ENCODE measurements at regions not wholly inside any gene's neighbourhood (a gene's known extent, or its start where the extent isn't known, plus 50 kb on each side); places are given as distances from the start of the nearest gene placed in this dataset.

DNA sequence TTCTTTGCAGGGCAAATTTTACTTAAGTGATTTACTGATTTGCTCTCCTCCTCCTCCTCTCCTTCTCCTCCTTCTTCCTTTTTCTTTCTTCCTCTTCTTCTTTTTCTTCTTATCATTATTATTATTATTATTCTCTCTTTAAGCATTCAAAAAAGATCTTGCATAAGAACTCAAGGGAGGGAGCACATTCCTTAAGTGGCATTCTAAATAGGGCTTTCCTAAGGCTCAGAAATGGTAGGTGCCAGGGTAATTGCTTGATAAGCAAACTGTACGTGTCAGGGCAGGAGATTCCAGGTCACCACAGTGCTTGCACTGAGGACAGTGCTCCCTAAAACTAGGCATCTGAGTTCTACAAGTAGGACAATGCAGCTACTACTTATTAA, 92.4 kb downstream of the SPTSSA start:
- no peak overlapping the region for H3K4me3 ChIP-seq (ENCODE audit: low read depth, low read length)
- TF ChIP-seq, protein P1, sequence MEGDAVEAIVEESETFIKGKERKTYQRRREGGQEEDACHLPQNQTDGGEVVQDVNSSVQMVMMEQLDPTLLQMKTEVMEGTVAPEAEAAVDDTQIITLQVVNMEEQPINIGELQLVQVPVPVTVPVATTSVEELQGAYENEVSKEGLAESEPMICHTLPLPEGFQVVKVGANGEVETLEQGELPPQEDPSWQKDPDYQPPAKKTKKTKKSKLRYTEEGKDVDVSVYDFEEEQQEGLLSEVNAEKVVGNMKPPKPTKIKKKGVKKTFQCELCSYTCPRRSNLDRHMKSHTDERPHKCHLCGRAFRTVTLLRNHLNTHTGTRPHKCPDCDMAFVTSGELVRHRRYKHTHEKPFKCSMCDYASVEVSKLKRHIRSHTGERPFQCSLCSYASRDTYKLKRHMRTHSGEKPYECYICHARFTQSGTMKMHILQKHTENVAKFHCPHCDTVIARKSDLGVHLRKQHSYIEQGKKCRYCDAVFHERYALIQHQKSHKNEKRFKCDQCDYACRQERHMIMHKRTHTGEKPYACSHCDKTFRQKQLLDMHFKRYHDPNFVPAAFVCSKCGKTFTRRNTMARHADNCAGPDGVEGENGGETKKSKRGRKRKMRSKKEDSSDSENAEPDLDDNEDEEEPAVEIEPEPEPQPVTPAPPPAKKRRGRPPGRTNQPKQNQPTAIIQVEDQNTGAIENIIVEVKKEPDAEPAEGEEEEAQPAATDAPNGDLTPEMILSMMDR (IDR thresholded peaks at IDR 0.05; ENCODE audit: low read depth, low read length, missing control alignments), result no peak
- DNase-seq (ENCODE audit: low read depth), result no peak

DNA sequence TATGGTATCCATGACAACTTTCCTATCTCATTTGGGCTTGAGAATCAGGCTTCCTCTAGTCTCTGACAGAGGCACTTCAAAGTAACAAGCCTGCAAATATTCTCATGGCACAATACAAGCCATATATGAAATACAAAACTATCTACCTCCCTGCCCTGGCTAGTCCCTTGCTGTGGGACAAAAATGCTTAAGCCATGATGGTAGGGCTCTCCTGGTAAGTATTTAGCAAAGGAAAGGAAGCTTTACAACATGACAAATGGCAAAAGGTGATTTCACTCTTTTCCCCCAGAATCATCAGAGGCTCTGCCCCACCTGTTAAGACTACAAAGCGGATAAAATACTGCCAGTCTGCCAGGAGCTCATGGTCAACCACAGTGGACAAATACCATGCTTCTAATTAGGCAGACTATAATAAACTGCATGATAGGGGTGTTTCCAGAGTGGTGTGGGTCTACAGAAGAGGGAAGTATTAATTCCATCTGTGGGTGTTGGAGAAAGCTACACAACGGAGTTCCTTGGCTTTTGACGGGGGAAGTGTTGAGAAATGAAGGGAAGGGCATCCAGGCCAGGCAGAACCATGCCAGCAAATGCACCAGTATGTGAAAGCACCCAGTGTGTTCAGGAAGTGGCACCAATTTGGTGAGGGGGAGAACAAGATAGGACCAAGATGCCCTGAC, 92.9 kb downstream of the SPTSSA start:
- TF ChIP-seq, protein P1 (IDR thresholded peaks at IDR 0.05; ENCODE audit: low read depth, low read length, missing control alignments), result no peak
- no peak overlapping the region for H3K4me3 ChIP-seq (ENCODE audit: low read depth, low read length)
- no peak for DNase-seq (ENCODE audit: low read depth)

DNA sequence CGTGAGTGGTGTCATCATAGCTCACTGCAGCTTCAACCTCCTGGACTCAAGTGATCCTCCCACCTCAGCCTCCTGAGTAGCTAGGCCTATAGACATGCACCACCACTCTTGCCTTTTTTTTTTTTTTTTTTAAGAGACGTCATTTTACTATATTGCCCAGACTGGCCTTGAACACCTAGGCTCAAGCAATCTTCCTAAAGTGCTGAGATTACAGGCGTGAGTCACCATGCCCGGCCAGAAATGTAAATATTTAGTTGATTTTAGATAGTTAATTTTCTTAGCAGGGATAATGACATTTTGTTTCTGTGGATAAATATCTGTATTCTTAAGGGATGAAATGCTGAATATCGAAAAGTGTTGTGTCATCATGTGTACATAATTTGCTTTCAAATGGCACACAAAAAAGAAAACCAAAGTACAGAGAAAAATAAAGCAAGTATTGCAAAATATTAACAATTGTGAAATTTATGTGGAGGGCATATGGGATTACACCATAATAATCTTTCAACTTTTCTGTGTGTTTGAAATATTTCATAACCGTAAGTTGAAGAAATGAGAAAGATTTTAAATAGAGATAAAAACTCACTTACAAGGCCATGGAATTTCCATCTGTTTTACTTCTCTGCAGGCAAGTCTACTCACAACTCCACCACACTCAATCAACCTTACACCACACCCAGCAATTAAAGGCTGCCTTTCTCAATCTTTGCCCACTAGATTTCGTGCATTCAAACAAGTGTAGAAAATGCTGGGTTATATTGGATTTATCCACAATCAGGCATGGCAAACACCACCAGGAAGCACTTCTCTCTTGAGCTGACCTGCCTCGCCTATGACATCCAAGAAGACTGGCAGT, 93.7 kb downstream of the SPTSSA start:
- DNase-seq (ENCODE audit: low read depth), result no peak
- TF ChIP-seq, protein P1 (IDR thresholded peaks at IDR 0.05; ENCODE audit: low read depth, low read length, missing control alignments), result no peak
- no peak overlapping the region for H3K4me3 ChIP-seq (ENCODE audit: low read depth, low read length)

DNA sequence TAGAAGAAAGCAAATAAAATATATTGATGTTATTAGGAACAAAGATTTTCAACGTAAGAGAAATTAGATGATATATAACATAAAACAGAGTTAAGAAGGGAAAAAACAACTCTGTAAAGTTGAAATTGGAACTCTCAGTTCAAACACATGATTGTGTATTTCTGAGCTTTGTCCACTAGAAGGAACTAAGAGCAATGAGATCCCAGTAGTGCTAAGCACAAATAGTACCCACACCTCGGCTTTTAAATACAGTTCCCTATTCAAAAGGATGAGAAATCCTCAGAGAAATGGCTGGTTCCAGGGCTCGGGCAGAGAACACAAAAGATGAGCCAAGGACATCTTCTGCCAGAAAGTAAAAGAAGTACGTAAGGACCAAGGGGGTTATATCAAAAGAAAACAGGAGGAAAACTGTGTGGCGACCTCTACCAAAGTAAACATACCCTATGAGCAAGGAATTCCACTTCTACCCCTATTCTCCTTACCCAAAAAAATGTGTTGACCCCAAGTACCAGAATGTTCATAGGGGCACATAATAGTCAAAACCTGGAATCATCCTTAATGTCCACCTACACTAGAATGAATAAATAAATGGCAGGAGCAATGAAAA, 96.6 kb downstream of the SPTSSA start:
- no peak for DNase-seq (ENCODE audit: low read depth)
- no peak overlapping the region for H3K4me3 ChIP-seq (ENCODE audit: low read depth, low read length)
- TF ChIP-seq, protein P1 (IDR thresholded peaks at IDR 0.05; ENCODE audit: low read depth, low read length, missing control alignments), result no peak

DNA sequence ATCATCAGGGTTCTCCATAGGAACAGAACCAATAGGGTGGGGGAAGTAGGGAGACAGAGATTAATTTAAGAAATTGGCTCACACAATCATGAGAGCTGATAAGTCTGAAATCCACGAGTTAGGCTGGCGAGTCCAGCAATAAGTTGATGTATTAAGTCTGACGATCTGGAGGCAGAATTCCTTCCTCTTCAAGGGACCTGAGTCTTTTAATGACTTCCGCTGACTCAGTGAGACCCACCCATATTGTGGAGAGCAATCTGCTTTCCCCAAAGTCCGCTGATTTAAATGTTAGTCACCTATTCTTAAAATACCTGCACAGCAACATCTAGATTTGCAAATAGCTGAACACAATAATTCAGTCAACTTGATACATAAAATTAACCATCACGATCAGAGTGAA, 97.8 kb downstream of the SPTSSA start:
- TF ChIP-seq, protein P1 (IDR thresholded peaks at IDR 0.05; ENCODE audit: low read depth, low read length, missing control alignments), result no peak
- DNase-seq (ENCODE audit: low read depth), result no peak

DNA sequence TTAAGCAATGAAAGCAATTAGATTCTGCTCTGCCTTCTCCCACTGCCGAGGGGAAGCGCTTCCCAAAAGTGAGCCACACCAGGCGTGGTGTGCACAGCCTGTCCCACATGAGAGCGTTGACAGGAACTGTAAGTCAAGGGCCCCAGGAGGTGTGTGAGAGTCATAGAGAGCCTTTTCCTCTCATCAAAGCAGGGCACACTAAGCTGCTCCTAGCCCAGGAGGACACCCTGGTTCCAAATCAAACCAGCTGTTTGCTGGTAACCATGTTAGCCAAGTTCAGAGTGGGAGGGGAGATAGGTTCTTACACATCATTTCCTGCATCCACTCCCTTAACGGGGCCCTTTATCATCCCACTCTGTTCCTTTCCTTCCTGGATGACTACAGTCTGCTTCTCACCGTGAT, 98.3 kb downstream of the SPTSSA start:
- TF ChIP-seq, protein P1 (IDR thresholded peaks at IDR 0.05; ENCODE audit: low read depth, low read length, missing control alignments), result no peak
- no peak overlapping the region for H3K4me3 ChIP-seq (ENCODE audit: low read depth, low read length)
- DNase-seq (ENCODE audit: low read depth), result no peak

More for the DNA sequence above, 97.8 kb downstream of the SPTSSA start:
- no peak overlapping the region for H3K4me3 ChIP-seq (ENCODE audit: low read depth, low read length)

Measured in GM12864 (cell line).